Activated CD4-positive, alpha-beta T cell treated with anti-CD3 and anti-CD28 coated beads, Interleukin-2, amount 50 U/mL, for 4 hours (primary cell): ENCODE measurements at regions not wholly inside any gene's neighbourhood (a gene's known extent, or its start where the extent isn't known, plus 50 kb on each side); places are given as distances from the start of the nearest gene placed in this dataset.

Source experiments
- DNase-seq, 2 experiments: peaks; one replicate each; pipeline ENCODE4 v3.0.0-alpha.2; 2020

- DNase-seq = no peak
Observed at GRCh38 chr2:81213598-81213997, 909.0 kb upstream of the LRRTM1 start.

- no peak for DNase-seq
Observed at GRCh38 chr2:81206216-81206615, 901.7 kb upstream of the LRRTM1 start.

- DNase-seq = no peak
Observed at GRCh38 chr2:81196933-81197628, 892.5 kb upstream of the LRRTM1 start.

GRCh38 chr2:81196383-81196851 lies 891.9 kb upstream of the LRRTM1 start:
- no peak for DNase-seq

GRCh38 chr2:81195774-81196382 lies 891.3 kb upstream of the LRRTM1 start:
- DNase-seq = no peak

GRCh38 chr2:81195017-81195773 lies 890.6 kb upstream of the LRRTM1 start:
- DNase-seq = no peak

- no peak for DNase-seq
Observed at GRCh38 chr2:81194581-81194980, 890.0 kb upstream of the LRRTM1 start.

GRCh38 chr2:81194176-81194575 lies 889.6 kb upstream of the LRRTM1 start:
- DNase-seq = no peak

- DNase-seq = no peak
Observed at GRCh38 chr2:81181845-81182244, 877.3 kb upstream of the LRRTM1 start.

- no peak for DNase-seq
Observed at GRCh38 chr2:81171447-81171846, 866.9 kb upstream of the LRRTM1 start.

GRCh38 chr2:81163583-81163982 lies 859.0 kb upstream of the LRRTM1 start:
- no peak for DNase-seq

GRCh38 chr2:81158505-81158904 lies 854.0 kb upstream of the LRRTM1 start:
- no peak for DNase-seq

- DNase-seq = no peak
Observed at GRCh38 chr2:81148323-81148722, 843.8 kb upstream of the LRRTM1 start.

GRCh38 chr2:81136296-81136695 lies 831.7 kb upstream of the LRRTM1 start:
- no peak for DNase-seq

GRCh38 chr2:81097361-81097760 lies 792.8 kb upstream of the LRRTM1 start:
- no peak for DNase-seq

- DNase-seq = no peak
Observed at GRCh38 chr2:81093031-81093430, 788.5 kb upstream of the LRRTM1 start.

GRCh38 chr2:81087646-81088045 lies 783.1 kb upstream of the LRRTM1 start:
- DNase-seq = no peak

- no peak for DNase-seq
Observed at GRCh38 chr2:81084101-81084500, 779.5 kb upstream of the LRRTM1 start.

- DNase-seq = no peak
Observed at GRCh38 chr2:81078631-81079030, 774.1 kb upstream of the LRRTM1 start.

- DNase-seq = no peak
Observed at GRCh38 chr2:81078102-81078501, 773.5 kb upstream of the LRRTM1 start.

GRCh38 chr2:81077396-81077795 lies 772.8 kb upstream of the LRRTM1 start:
- no peak for DNase-seq

GRCh38 chr2:81073412-81073811 lies 768.9 kb upstream of the LRRTM1 start:
- no peak for DNase-seq

GRCh38 chr2:81068144-81068543 lies 763.6 kb upstream of the LRRTM1 start:
- no peak for DNase-seq

GRCh38 chr2:81061016-81061415 lies 756.5 kb upstream of the LRRTM1 start:
- DNase-seq = no peak
